Left renal pelvis (tissue), 4 donors: ENCODE measurements at regions not wholly inside any gene's neighbourhood (a gene's known extent, or its start where the extent isn't known, plus 50 kb on each side); places are given as distances from the start of the nearest gene placed in this dataset.
"Not testable (repeated sequence)": the region's sequence is repeated elsewhere in the genome, so short reads cannot be mapped to it uniquely, and the experiment has no call there.

Experiments used
- DNase-seq, 4 donors: peaks; one replicate each; pipeline ENCODE4 v3.0.0-alpha.2; 2013; ENCODE audit warnings: low read depth in 4 of 4, low spot score in 3 of 4

DNA sequence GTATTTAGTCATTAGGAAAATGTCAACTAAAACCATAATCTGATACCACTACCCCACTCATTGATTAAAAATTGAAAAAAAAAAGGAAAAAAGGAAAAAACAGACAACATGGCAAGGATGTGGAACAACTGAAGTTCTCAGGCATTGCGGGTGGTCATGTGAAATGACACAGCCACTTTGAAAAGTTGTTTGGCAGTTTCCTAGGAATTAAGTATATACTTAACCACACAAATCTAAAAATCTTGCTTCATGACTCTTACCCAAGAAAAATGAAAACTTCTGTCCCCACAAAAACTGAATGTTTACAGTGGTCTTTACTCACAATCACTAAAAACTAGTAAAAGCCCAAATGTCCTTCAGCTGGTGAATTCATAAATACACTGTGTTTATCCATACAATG is 254.5 kb downstream of the AHR start:
- DNase-seq: no peak

DNA sequence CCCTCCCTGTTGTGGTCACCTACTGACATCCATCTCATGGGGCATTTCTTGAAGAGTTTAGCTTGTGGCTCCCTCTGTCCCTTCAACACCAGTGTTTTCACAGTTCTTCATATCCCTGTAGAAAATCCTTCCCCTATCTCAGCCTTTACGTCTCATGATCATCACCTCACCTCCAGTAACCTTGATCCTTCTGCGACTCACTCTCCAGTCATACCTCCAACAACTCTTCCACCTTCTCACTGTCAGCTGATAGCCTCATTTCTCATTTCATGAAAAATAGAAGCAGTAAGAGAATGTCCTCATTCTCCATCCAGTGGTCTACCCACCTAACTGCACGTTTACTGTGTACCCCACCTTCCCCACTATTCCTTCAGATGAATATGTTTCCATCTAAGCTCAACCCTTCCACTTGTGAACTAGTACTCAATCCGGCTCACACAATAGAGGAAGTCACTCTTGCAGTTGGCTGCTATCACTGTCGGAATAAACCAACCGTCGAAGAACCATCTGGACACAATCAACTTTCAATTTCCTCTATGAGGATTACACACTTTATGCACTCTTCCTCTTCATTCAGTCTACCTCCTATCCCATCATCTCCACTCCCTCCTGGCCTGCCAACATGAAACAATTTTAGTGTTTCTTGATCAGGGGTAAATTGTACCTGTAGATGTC is 256.0 kb downstream of the AHR start:
- no peak for DNase-seq

DNA sequence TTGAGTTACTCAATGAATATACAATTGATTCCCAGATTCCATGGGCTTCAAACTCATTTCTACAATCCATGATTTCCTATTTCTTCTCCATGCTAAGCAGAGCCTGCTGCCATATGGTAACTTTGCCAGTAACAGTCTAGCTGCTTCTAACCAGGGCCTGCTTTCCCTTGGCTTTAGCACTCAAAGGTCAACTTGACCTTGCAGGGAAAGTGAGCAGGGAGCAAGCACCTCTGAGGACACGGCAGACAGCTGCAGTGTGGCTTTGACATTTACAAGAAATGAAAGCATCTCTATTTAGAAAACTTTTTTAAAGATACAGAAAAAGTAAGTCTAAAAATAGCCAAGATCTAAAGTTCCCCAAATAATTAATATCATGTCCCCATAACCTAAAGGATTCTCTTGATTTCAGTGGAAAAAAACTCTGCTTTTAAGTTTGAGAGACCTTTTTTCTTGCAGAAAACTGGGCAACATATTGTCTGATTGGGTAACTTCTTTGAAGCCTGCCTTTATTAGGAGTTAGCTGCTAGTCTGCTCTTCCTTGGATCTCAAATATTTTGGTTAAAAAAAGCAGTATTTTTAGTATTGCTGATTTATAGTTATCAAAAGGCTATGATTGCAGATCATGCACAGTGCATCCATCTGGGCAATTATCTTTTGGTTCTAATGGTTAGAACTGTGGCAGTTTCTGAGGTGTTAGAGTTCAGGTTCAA is 257.9 kb downstream of the AHR start:
- no peak for DNase-seq

DNA sequence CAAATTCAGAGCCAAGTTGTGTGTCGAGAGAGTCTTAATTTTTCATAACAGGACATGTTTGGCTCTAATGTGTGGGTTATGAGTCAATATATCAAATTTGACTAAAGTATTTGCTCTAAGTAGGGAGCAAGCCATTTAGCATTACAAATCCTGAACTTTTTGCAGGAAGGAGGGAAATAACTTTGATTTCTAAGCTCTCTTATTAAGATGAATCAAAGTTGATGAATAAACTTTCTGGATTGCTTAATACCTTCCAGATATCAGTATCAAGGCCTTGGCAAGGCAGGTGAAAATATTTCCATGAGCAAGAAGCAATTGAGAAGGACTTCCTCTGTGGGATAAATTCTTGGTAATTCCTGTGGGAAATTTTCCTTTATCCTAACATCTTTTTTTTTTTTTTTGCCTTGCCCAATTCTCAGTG is 258.8 kb downstream of the AHR start:
- DNase-seq: no peak

DNA sequence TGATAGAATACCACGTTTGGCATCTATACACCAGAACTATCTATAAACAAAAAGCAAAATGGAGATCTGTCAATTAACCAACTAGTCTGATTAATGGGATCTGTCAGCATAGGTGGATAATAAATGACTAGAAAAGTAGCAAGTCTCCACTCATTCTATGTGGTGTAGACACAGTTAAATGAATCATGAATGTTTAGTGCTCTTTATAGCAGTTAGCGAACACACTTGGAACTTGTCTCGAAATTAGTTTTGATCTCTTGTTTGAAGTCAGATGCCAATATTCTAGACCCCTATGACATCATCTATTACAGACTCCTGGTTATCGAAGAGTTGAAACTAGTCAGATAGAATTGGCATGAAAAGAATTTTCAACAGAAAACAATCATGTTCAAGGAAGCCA is 259.7 kb downstream of the AHR start:
- no peak for DNase-seq

DNA sequence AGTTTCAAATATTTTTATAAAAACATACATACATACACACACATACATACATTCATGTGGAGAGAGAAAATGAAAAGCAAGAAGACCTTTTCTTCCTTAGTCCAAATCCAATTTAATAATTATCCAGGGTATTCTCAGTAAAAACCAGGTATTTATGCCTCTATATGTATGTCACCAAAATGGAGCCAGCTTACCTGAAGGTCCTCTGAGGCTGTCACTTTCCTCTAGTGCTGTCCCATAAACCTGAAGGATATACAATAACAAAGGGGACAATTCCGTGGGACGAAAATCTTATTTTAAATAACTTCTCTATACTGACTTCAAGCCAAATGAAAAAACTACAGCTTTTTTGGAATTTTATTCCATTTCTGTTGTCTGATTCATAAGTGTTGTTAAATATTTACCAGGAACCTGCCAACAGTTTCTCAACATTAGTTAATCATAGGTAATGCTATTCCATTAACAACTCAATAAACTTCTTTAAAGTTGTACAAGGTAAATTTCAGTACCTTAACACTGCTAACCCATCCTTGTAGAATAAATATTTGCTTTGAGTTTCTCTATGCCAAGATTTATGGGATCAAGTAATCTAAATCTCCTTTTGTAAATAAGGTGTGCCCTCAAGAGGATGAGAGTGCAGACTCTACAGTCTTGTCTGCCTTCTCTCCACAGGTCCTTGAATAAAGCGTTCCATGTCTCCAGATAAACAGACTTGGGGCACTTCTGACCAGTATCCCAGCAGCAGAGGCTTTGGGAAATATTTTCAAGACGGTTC is 260.3 kb downstream of the AHR start:
- DNase-seq: no peak

DNA sequence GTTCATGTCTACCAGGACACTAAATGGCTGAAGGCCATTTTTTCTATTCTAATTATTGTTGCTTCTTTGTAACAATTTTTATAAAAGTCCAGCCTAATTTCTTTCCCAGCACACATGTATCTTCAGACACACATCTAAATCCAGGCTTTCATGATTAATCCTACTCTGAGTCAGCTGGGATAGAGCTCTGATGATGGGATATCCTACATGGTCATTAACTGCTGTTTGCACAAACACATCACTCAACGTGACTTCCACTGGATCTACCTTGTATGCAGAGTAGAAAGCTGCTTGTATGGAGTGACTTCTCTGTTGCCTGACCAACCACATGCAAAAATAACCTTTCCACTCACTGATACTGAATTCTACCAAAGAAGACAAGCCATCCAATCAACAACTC is 260.9 kb downstream of the AHR start:
- DNase-seq: no peak

DNA sequence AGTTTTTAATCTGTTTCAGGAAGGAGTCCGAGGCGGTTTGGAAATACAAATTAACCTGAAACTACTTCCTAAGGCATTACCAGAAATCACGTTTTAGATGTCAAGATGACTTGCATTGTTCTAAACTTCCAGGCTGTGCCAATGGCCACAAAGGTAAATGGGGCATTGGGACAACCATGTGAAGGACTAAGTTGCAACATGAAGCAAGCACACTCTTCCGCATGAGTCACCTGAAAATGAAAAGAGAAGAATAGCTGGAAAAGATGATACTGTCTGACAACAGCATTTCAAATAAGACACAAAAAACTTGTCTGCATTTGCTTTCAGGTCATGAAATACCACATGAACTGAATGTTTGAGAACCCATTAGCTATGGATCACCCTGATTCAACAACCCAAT is 262.1 kb downstream of the AHR start:
- no peak for DNase-seq

DNA sequence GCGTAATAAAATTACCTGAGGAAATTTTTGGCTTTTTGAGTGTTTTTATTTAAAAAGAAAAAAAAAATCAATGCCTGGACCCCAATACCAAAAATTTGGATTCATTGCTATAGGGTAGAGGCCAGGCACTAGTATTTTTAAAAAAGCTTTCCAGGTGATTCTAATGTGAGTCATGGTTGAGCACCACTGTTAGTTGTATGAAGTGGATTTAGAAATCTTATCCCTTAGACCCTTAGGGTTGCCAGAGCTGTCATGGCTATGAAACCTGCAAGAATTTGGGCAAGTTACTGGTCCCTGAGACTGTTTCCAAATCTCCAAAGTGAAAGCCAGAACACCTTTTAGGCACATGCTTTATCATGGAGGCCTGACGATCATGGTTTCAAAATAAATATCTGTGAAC is 262.5 kb downstream of the AHR start:
- no peak for DNase-seq

DNA sequence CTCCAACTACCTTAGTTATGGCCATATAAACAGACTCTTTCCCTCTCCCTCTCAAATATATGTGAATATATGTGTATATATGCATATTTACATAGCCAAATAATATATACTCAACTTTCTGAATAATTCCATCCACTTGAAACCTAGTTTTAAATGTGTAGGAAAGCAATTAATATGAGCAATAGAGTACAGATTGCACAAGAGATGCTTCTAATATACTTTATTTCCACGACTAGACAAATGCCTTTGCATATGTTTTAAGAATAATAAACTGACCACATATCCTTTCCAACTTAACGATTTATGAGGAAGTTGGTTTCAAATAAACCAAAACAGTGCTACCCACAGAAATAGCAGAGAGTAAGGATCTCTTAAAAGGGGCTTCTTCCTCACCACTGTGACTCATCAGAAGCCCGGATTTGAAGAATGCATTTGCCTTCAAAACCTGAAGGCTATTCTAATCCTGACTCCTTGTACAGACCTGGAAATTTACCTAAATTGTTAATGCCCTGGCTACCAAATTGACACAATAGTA is 266.3 kb downstream of the AHR start:
- DNase-seq: no peak

DNA sequence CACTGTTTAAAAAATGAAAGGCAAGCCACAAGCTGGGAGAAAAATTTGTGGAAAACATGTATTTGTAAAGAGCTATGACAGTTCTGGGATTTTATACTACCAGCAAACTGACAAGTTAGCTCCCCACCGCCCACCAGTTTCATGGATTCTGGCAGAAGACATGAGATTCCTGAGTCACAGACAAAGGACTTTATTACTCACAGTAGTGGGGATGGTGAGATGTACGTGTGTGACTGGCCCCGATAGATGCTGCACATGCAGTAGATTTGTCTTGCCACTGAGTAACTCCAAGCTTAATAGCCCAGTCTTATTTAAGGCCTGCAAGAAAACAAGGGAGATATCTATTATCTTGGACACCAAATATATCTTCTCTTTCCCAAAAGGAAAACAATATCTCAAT is 281.7 kb downstream of the AHR start:
- DNase-seq: no peak

DNA sequence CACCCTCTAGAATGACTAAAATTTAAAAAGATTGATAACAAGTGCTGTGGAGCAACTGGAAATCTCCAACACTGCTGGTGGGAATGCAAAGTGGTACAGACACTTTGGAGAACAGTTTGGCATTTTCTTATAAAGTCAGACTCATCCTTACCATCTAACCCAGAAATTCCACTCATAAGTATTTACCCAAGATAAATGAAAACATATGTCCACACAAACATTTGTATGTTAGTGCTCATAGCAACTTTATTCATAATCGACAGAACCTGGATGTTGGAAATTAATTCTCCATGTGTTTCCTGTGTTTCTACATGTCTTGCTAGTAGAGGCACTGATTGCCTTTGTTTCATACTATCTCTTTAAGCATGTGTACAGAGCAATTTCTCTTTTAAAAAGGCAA is 282.4 kb downstream of the AHR start:
- DNase-seq: no peak

DNA sequence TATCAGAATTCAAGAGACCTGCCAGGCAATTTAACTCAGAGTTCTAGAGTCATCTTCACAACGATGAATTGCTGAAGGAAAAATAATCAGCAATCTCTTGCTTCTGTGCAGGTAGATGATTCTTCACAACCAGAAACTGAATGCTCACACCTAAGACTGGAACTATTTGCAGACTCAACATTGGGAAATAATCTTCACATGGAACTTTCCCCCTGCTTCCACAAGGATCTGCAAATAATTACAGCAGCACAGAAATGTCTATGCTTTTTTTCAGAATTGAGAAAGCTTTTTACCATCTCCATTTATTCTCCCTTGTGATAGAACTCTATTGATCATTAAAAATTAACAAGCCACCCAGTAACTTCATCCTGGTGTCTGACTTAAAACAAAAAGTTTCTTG is 282.8 kb downstream of the AHR start:
- no peak for DNase-seq

DNA sequence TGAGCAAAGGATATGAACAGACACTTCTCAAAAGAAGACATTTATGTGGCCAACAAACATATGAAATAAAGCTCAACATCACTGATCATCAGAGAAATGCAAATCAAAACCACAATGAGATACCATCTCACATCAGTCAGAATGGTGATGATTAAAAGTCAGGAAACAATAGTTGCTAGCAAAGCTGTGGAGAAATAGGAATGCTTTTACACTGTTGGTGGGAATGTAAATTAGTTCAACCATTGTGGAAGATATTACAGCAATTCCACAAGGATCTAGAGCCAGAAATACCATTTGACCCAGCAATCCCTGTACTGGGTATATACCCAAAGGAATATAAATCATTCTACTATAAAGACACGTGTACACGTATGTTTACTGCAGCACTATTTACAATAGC is 284.2 kb downstream of the AHR start:
- not testable (repeated sequence) for DNase-seq

DNA sequence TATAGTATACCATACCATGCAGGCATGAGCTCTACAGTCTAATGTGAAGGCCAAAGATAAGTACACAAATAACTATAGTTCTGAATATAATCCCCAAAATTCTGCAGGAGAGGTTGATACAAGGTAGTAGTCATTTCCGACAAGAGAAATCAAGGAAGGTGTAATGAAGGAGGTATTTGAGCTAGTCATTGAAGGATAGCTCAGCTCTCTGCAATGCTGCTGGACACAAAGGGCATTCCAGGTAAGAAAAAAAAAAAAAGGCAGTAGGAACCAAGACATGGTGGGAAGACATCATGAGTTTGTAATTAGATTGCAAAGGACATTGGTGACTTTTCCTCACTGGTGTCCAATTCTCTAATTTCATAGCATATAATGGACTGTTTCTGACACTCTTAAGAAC is 285.3 kb downstream of the AHR start:
- no peak for DNase-seq

DNA sequence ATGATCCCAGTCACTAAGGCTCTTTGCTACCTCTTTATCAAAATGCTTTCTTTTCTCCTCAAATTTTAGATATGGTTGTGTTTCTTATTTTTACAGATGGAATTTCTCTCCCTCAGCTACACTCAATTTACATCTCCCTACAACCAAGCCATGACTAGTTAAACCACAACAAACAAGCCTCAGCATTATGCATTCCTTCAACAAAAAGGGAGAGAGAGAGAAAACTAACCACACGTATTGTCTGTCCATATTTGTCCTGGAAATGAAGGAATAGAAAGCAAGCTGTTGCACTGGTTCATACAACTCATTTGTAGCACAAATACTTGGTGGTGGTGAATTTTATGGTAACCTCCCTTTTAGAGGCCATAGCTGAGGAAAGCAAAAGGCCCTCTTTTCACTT is 286.4 kb downstream of the AHR start:
- no peak for DNase-seq

DNA sequence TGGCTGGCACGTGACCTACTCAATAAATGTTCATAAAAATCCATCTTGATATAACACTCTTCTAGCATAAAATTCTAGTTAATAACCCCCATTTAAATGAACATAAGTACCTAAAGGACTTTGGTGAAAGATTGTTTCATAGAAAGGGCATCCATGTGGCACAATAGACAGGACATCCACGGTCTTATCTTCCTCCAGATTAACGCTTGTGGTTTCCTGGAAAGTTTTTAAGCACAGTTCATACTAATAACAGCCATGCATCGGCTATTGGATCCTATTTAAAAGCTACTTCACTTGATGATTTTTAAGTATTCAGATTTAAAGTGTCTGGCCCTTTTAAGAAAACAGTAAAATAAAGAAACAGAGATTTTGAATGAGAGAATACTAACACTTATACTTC is 288.3 kb downstream of the AHR start:
- no peak for DNase-seq

DNA sequence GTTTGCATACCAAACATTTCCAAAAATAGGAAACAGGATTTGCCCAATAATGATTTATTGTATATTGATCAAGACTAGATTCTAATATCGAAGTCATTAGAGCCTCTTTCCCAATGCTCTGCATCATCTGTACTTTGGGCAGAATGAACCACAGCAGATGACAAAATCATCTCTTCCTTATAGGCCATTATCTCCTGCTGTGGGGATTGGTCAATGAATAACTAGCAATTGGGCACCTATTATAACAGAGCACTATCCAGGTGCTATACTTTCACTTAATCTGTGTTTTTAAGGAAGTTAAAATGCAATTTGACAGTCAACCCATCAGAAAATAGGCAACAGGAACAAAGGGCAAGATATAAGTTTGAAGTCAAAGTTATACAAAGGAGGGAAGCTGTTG is 290.3 kb downstream of the AHR start:
- DNase-seq: no peak

DNA sequence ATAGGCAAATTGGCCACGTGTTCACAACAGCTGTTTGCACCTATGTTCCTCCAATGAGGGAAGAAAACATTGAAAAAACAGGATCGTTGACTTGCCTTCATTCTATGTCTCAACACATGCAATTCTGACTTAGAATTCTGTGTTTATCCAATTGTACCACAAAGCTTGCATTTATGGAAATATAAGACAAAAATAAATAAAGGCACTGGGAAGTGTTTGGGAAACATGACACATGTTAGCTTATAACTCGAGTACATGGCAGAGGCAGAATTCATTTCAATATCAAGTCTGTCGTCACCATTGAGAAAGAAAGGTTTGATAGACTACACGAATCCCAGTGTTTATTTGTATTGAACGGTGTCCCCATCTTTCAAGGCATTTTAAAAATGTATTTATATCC is 291.2 kb downstream of the AHR start:
- DNase-seq: no peak

DNA sequence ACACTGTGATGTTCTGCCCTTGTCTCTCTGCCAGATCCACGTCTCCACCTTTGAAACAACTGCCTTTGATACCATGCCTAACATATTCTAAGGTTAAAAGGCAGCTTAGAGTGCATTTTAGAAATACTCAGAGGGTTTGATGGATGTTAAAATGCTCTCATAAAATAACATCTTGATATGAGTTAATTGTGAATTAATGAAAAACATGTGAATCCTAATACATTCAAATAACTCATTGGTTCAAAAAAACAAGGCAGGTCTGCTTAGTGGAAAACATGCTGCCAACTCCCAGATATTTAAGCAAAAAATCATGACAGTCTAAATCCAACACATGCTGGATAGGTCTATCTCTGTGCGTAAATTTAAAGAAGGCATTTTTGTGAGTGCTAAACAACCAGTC is 291.8 kb downstream of the AHR start:
- DNase-seq: no peak

DNA sequence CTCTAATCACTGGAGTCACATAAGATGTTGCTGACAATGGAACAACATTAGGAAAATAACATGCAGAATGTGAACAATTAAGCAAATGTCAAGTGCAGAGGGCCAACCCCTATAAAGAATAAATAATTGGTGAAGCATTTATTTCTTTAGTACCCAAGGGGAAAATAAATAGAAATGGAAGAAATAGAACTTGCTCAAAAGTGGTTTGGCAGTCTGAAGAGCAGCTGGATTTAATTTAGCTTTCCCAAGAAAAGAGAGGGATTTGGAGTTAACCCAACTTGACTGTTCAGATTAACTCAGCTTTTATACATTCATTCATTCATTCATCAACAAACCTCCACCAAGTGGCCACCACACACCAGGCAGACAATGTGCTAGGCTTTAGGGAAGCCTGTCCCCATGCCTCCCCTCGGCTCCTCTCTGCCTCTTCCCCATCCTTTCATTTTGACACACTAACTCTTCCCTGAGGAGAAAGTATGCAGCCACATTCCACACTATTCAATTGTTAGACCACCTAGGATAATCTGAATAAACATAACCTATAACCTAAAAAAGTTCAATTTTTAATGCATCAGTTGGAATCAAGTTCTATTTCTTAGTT is 295.5 kb downstream of the AHR start:
- DNase-seq: peak; percentile 25 to 40 (median 35)
